Lung (tissue), 11 donors: ENCODE measurements at regions not wholly inside any gene's neighbourhood (a gene's known extent, or its start where the extent isn't known, plus 50 kb on each side); places are given as distances from the start of the nearest gene placed in this dataset.

Experiments
- ATAC-seq: fragments of 200-7000 bp; cut with Tn5 transposase; one replicate; pipeline ENCODE4 v1.9.1; 2020; ENCODE audit warnings: moderate number of reproducible peaks; ENCODE audit not compliant: insufficient read depth, low FRiP score
- DNase-seq, 3 donors: peaks; one replicate each; pipeline ENCODE4 v3.0.0-alpha.2; 2013 to 2017
- H3K27ac ChIP-seq, 2 donors: one replicate each; pipeline ENCODE4 v1.5.1; 2013; ENCODE audit warnings: mild to moderate bottlenecking in 2 of 2, moderate library complexity in 2 of 2, control low read depth in 1 of 2, inconsistent platforms in 1 of 2, low read depth in 1 of 2, low read length in 1 of 2
- H3K27me3 ChIP-seq, 3 donors: one replicate each; pipeline ENCODE4 v1.5.1; 2013; ENCODE audit warnings: low read length in 2 of 3; ENCODE audit not compliant: control insufficient read depth in 3 of 3, insufficient read depth in 3 of 3
- H3K36me3 ChIP-seq, 4 donors: one replicate each; pipeline ENCODE4 v1.5.1; 2013; ENCODE audit warnings: low read length in 4 of 4, mild to moderate bottlenecking in 1 of 4, moderate library complexity in 1 of 4; ENCODE audit not compliant: control insufficient read depth in 4 of 4, insufficient read depth in 4 of 4
- H3K4me1 ChIP-seq, 5 donors: one replicate each; pipeline ENCODE4 v1.5.1; 2013; ENCODE audit warnings: low read length in 5 of 5, mild to moderate bottlenecking in 2 of 5, moderate library complexity in 1 of 5; ENCODE audit not compliant: control insufficient read depth in 5 of 5, insufficient read depth in 5 of 5
- H3K4me3 ChIP-seq: one replicate; pipeline ENCODE4 v1.5.1; 2013; ENCODE audit warnings: mild to moderate bottlenecking, control low read depth, moderate library complexity
- H3K9ac ChIP-seq, 2 donors: one replicate each; pipeline ENCODE4 v1.5.1; 2013; ENCODE audit warnings: low read length in 2 of 2, control low read depth in 1 of 2; ENCODE audit not compliant: insufficient read depth in 1 of 2
- H3K9me3 ChIP-seq, 4 donors: one replicate each; pipeline ENCODE4 v1.5.1; 2013; ENCODE audit warnings: low read length in 3 of 4, mild to moderate bottlenecking in 1 of 4, moderate library complexity in 1 of 4; ENCODE audit not compliant: control insufficient read depth in 4 of 4, insufficient read depth in 3 of 4
- CTCF ChIP-seq: IDR thresholded peaks from 2 replicates; pipeline ENCODE4 v1.5.1; 2012; ENCODE audit warnings: mild to moderate bottlenecking; ENCODE audit errors: control extremely low read depth, extremely low read depth
- WGBS, 2 donors: extraction: QIAGEN DNeasy Blood & Tissue Kit; methylation state at CpG; one replicate each; pipeline ENCODE4 v1.1.7; 2013; 5-methylcytosine and 5-hydroxymethylcytosine counted together
- donor health status: control.
- donor health status: control.
- donor health status: Bipolar disorder and iron deficiency.
- donor health status: healthy.
- donor health status: DM: yes; HTN: yes; CAD: no.

GRCh38 chr3:65178703-65179102 is 490.9 kb upstream of the ADAMTS9 start:
- H3K36me3 ChIP-seq = no peaks in the 10 kb centered on the region
- TF ChIP-seq CTCF = no peak

GRCh38 chr3:65177960-65178376 is 490.2 kb upstream of the ADAMTS9 start:
- ATAC-seq = no peak
- Histone ChIP-seq H3K36me3 (no peaks in the 10 kb centered on the region), H3K27ac (no peak overlapping the region), H3K4me1 (peaks cover 0 to 12% (median 0%) of the 10 kb centered on the region in 5 donors), H3K27me3 (no peaks in the 10 kb centered on the region), H3K9me3 (no peaks in the 10 kb centered on the region), H3K4me3 (no peak overlapping the region), H3K9ac (no peak overlapping the region)
- WGBS, 2 donors = 35 to 49% methylated on average over 1 of the region's 1 CpG
- peak in 1 of 3 donors; percentile 29 for DNase-seq
- no peak for TF ChIP-seq CTCF

More at GRCh38 chr3:65178703-65179102, 490.9 kb upstream of the ADAMTS9 start:
- DNase-seq (peak in 1 of 3 donors; percentile 37), ATAC-seq (no peak)
- peaks cover 0 to 12% (median 0%) of the 10 kb centered on the region in 5 donors for H3K4me1 ChIP-seq
- no peak overlapping the region for H3K4me3 ChIP-seq
- no peak overlapping the region for H3K9ac ChIP-seq
- H3K27me3 ChIP-seq = no peaks in the 10 kb centered on the region
- no peaks in the 10 kb centered on the region for H3K9me3 ChIP-seq
- WGBS, 2 donors = 74 to 75% methylated on average over 6 of the region's 6 CpGs
- no peak overlapping the region for H3K27ac ChIP-seq

GRCh38 chr3:65174713-65175112 is 486.9 kb upstream of the ADAMTS9 start:
- no peak for TF ChIP-seq CTCF
- H3K36me3 ChIP-seq = no peaks in the 10 kb centered on the region
- H3K4me3 ChIP-seq = peak overlapping the region; percentile 11
- ATAC-seq (no peak), DNase-seq (no peak)
- 59 to 67% methylated on average over 2 of the region's 2 CpGs for WGBS, 2 donors
- peaks cover 0 to 2% (median 0%) of the 10 kb centered on the region in 4 donors for H3K9me3 ChIP-seq
- H3K27me3 ChIP-seq = no peaks in the 10 kb centered on the region
- no peak overlapping the region for H3K9ac ChIP-seq
- no peak overlapping the region for H3K27ac ChIP-seq
- H3K4me1 ChIP-seq = peaks cover 0 to 8% (median 0%) of the 10 kb centered on the region in 5 donors

- Histone ChIP-seq H3K27me3 (no peaks in the 10 kb centered on the region), H3K9ac (no peak overlapping the region), H3K27ac (no peak overlapping the region), H3K9me3 (peaks cover 0 to 2% (median 0%) of the 10 kb centered on the region in 4 donors), H3K36me3 (no peaks in the 10 kb centered on the region), H3K4me3 (no peak overlapping the region), H3K4me1 (peaks cover 0 to 8% (median 0%) of the 10 kb centered on the region in 5 donors)
- ATAC-seq = no peak
- WGBS, 2 donors = 73 to 88% methylated on average over 2 of the region's 2 CpGs
- no peak for DNase-seq
- TF ChIP-seq CTCF = no peak
Measured at GRCh38 chr3:65173841-65174240, 486.0 kb upstream of the ADAMTS9 start.
